Upper lobe of left lung (tissue), 4 donors: ENCODE measurements at regions not wholly inside any gene's neighbourhood (a gene's known extent, or its start where the extent isn't known, plus 50 kb on each side); places are given as distances from the start of the nearest gene placed in this dataset.

Source experiments
- CTCF ChIP-seq, 6 experiments: fragments of 450-650 bp in 4 of 6; fragments of 200-600 bp in 2 of 6; sonication (generic) in 2 of 6; IDR thresholded peaks; one replicate each; pipeline ENCODE4 v1.5.1; 2016 to 2019; ENCODE audit warnings: antibody characterized with exemption in 6 of 6
- POLR2A ChIP-seq, 4 donors: fragments of 450-650 bp; IDR thresholded peaks; one replicate each; pipeline ENCODE4 v1.5.1; 2016 to 2017; ENCODE audit warnings: antibody characterized with exemption in 4 of 4, mild to moderate bottlenecking in 2 of 4
- POLR2AphosphoS5 ChIP-seq, 2 donors: sonication (generic); formaldehyde crosslinking; IDR thresholded peaks; one replicate each; pipeline ENCODE4 v1.5.1; 2017; ENCODE audit warnings: antibody characterized with exemption in 2 of 2

- no peak for TF ChIP-seq CTCF (IDR thresholded peaks at IDR 0.05)
- TF ChIP-seq POLR2AphosphoS5 (IDR thresholded peaks at IDR 0.05), result no peak
- no peak for TF ChIP-seq POLR2A (IDR thresholded peaks at IDR 0.05)
Observed at GRCh38 chr22:47565607-47566006, 803.2 kb downstream of the TBC1D22A start.
